Upper lobe of right lung (tissue), 1 donor: ENCODE measurements at regions not wholly inside any gene's neighbourhood (a gene's known extent, or its start where the extent isn't known, plus 50 kb on each side); places are given as distances from the start of the nearest gene placed in this dataset.

Source experiments
- ATAC-seq: fragments of 200-7000 bp; cut with Tn5 transposase; one replicate; pipeline ENCODE4 v1.9.1; 2020; ENCODE audit warnings: mild to moderate bottlenecking, moderate library complexity
- DNase-seq: peaks from one replicate; pipeline ENCODE4 v3.0.0-alpha.2; 2020
- H3K27ac ChIP-seq: fragments of 200-600 bp; one replicate; pipeline ENCODE4 v1.8.0; 2022
- H3K27me3 ChIP-seq: fragments of 200-600 bp; one replicate; pipeline ENCODE4 v1.8.0; 2022; ENCODE audit warnings: mild to moderate bottlenecking
- H3K36me3 ChIP-seq: fragments of 200-600 bp; one replicate; pipeline ENCODE4 v1.8.0; 2022
- H3K4me1 ChIP-seq: fragments of 200-600 bp; one replicate; pipeline ENCODE4 v1.8.0; 2022
- H3K4me3 ChIP-seq: fragments of 200-600 bp; one replicate; pipeline ENCODE4 v1.8.0; 2022; ENCODE audit warnings: mild to moderate bottlenecking
- H3K9me3 ChIP-seq: fragments of 200-600 bp; one replicate; pipeline ENCODE4 v1.8.0; 2022
- intact Hi-C: fragments of 100-400 bp; cut with DNase I; formaldehyde crosslinking; loops from one replicate; pipeline ENCODE4 v1.11.0; 2022
- TF ChIP-seq, protein P1 (sequence below): fragments of 200-600 bp; IDR thresholded peaks from one replicate; pipeline ENCODE4 v1.8.0; 2022; ENCODE audit warnings: antibody characterized with exemption
- donor health status: DM: no; HTN: yes; CAD: no; lungs with severe emphysema.

DNA sequence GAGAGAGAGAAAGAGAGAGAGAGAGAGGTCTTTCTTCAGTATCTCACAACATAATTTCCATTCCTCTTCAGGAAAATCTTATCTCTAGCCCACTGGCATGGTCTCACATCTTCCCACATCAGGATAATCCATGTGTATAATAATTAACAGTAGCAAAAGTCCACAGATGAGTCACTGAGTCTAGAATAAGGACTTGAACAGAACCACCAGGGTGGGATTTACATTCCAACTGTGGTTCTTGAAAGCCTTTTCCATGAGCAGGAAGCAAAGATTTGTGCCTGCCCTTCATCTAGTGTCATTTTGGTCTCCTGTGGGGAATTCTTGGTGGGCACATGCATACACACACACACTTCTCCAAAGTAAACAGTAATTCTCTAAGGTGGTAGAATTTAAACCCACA lies 107.1 kb upstream of the TCF4 start:
- Histone ChIP-seq H3K27me3 (no peaks in the 10 kb centered on the region), H3K36me3 (no peaks in the 10 kb centered on the region), H3K9me3 (no peaks in the 10 kb centered on the region), H3K27ac (no peak overlapping the region), H3K4me3 (no peak overlapping the region), H3K4me1 (no peaks in the 10 kb centered on the region)
- TF ChIP-seq, protein P1, sequence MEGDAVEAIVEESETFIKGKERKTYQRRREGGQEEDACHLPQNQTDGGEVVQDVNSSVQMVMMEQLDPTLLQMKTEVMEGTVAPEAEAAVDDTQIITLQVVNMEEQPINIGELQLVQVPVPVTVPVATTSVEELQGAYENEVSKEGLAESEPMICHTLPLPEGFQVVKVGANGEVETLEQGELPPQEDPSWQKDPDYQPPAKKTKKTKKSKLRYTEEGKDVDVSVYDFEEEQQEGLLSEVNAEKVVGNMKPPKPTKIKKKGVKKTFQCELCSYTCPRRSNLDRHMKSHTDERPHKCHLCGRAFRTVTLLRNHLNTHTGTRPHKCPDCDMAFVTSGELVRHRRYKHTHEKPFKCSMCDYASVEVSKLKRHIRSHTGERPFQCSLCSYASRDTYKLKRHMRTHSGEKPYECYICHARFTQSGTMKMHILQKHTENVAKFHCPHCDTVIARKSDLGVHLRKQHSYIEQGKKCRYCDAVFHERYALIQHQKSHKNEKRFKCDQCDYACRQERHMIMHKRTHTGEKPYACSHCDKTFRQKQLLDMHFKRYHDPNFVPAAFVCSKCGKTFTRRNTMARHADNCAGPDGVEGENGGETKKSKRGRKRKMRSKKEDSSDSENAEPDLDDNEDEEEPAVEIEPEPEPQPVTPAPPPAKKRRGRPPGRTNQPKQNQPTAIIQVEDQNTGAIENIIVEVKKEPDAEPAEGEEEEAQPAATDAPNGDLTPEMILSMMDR: no peak
- intact Hi-C loops: no loop called here
- no peak for ATAC-seq
- DNase-seq: no peak

DNA sequence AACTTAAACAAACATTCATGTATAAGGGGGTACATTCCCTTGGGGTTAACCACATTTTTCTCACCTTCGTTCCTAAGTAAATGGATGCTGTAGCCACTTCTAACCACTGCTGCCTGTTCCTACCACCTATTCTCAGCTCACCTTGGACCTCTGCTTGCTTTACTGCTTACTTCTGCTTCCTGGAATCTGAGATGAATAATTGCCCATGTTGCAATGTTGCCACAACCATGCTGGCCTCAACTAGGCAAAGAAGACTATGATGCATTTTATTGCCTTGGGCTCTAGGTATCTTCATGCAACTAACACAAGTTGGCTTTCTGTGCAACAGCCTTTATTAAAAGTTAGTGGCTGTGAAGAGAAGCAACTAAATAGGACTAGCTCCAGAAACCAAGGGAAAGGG lies 106.3 kb upstream of the TCF4 start:
- Histone ChIP-seq H3K4me1 (no peaks in the 10 kb centered on the region), H3K27ac (no peak overlapping the region), H3K36me3 (no peaks in the 10 kb centered on the region), H3K27me3 (no peaks in the 10 kb centered on the region), H3K4me3 (no peak overlapping the region), H3K9me3 (no peaks in the 10 kb centered on the region)
- ATAC-seq: no peak
- no peak for DNase-seq
- intact Hi-C loops: no loop called here
- TF ChIP-seq, protein P1: no peak

GRCh38 chr18:55688030-55688429 lies 100.0 kb upstream of the TCF4 start:
- H3K9me3 ChIP-seq: no peaks in the 10 kb centered on the region
- no peak overlapping the region for H3K4me3 ChIP-seq
- DNase-seq: no peak
- H3K27ac ChIP-seq: no peak overlapping the region
- intact Hi-C loops: no loop called here
- H3K36me3 ChIP-seq: no peaks in the 10 kb centered on the region
- H3K27me3 ChIP-seq: no peaks in the 10 kb centered on the region
- TF ChIP-seq, protein P1: no peak
- no peaks in the 10 kb centered on the region for H3K4me1 ChIP-seq
- ATAC-seq: no peak

DNA sequence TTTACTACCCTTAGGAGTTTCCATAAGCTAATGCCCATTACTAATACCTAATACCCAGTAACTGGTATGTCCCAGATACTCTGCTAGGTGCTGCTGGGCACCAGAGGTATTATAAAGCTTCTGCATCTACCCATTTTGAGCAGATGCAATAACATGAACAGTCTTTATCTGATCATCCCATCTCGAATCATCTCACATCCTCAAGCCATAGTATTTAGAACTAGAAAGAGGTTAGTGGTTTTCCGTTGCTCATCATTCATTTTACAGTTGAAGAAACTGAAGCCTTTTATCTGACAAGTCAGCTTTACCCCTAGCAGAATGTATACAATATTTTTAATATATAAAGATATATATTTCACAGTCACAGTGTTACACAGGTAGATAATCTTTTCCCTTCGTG lies 99.1 kb upstream of the TCF4 start:
- Histone ChIP-seq H3K27ac (no peak overlapping the region), H3K9me3 (no peaks in the 10 kb centered on the region), H3K36me3 (no peaks in the 10 kb centered on the region), H3K4me1 (no peaks in the 10 kb centered on the region), H3K27me3 (no peaks in the 10 kb centered on the region), H3K4me3 (no peak overlapping the region)
- ATAC-seq (no peak), DNase-seq (no peak)
- intact Hi-C loops: no loop called here
- TF ChIP-seq, protein P1: no peak

- H3K27ac ChIP-seq: no peak overlapping the region
- DNase-seq (no peak), ATAC-seq (no peak)
- H3K36me3 ChIP-seq: no peaks in the 10 kb centered on the region
- intact Hi-C loops: no loop called here
- no peak overlapping the region for H3K4me3 ChIP-seq
- no peaks in the 10 kb centered on the region for H3K4me1 ChIP-seq
- TF ChIP-seq, protein P1: no peak
- H3K27me3 ChIP-seq: no peaks in the 10 kb centered on the region
- H3K9me3 ChIP-seq: no peaks in the 10 kb centered on the region
Observed at GRCh38 chr18:55685638-55686037, 97.6 kb upstream of the TCF4 start.

DNA sequence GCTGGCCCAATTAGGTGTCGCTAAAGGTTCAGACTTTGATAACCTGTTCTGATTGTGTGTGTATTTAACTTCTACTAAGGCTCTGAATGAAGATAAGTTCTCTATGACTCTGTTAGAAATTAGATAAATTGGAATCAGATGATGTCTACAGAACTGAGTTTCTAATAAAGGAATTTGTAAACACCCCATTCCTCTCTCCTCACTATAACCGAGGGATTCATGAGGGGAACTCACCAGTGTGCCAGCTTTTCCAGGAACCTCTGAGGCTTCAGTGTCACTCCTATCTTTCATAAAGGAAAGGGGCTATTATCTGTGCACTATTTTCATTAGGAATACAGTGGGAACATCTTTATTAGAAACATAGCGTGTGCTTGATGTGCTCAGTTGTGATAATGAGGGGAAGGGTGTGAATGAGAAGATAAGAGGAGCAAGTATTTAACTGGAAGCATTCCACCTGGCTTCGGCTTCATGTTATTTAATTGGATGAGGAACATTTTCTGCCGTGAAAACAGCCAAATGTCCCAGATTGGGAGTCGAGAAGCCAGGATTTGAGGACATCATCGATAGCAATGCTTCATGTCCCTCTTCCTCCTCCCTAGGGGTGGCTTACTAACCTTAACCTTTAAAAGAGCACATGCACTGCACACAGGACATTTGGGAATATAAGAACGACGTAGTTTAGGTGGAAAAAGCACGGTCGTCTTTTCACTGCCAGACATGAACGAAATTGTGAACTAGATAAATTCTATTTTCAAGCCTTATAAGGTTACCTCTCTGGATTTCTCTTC lies 84.8 kb upstream of the TCF4 start:
- H3K4me1 ChIP-seq: no peaks in the 10 kb centered on the region
- TF ChIP-seq, protein P1: no peak
- no peaks in the 10 kb centered on the region for H3K9me3 ChIP-seq
- DNase-seq: no peak
- H3K27ac ChIP-seq: no peak overlapping the region
- no peaks in the 10 kb centered on the region for H3K27me3 ChIP-seq
- intact Hi-C loops: no loop called here
- H3K36me3 ChIP-seq: no peaks in the 10 kb centered on the region
- ATAC-seq: no peak
- no peak overlapping the region for H3K4me3 ChIP-seq
